ENCODE measurements at regions not wholly inside any gene's neighbourhood (a gene's known extent, or its start where the extent isn't known, plus 50 kb on each side); places are given as distances from the start of the nearest gene placed in this dataset.

DNA sequence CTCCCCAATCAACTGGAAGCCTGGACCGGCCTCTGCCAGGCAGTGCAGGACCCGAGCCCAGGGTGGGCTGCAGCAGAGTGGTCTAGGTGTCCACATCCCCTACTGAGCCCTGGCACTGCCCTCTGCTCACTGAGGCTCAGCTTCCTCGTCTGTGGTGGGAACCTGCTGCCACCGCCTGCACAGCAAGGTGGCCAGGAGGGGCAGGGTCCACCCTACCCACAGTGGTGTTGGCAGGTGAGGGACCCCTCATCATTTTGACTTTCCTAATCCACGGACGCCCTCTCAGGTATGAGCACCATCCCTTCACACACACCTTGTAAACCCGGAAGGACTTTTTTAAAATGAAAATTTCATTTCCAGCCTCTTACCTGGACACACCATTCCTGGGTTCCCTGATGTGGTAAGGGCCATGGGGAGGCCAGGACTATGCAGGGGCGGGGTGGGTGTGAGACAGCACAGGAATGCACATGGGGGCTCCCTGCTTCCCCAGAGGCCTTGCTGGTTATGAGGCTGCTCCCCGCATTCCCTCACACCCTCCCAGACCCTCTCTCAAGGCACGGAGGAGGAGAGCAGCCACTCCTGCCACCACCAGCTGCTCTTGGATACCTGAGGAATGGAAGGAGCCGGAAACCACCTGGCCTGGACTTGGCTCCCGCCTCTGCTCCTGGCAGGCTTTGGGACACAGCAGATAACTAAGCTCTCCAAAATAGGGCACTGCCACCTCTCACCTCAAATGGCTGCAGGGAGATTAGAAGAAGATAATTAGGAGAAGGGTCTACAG lies 185.9 kb upstream of the TPM1 start:
- peak in 2 of 4 donors; percentile 44 to 62 for DNase-seq
- H3K9me3 ChIP-seq = no peaks in the 10 kb centered on the region
- peak; percentile 50 for ATAC-seq
- intact Hi-C loops (cut with DNase I) = no loop called here
- no peak overlapping the region for H3K4me3 ChIP-seq
- peaks cover 48% of the 10 kb centered on the region for H3K4me1 ChIP-seq
- no peaks in the 10 kb centered on the region for H3K36me3 ChIP-seq (replicated peaks in 1 of 2; ENCODE audit: insufficient read depth in 1 of 2, low read depth in 2 of 2)
- no peaks in the 10 kb centered on the region for H3K27me3 ChIP-seq
- 67 to 80% methylated on average over 11 to 12 of the region's 12 CpGs for WGBS, 2 donors
- TF ChIP-seq CTCF (IDR thresholded peaks at IDR 0.05) = no peak
- TF ChIP-seq POLR2A (IDR thresholded peaks at IDR 0.05) = no peak
- peak overlapping the region in 3 of 4 donors; percentile 1 to 52 (median 47) for H3K27ac ChIP-seq

DNA sequence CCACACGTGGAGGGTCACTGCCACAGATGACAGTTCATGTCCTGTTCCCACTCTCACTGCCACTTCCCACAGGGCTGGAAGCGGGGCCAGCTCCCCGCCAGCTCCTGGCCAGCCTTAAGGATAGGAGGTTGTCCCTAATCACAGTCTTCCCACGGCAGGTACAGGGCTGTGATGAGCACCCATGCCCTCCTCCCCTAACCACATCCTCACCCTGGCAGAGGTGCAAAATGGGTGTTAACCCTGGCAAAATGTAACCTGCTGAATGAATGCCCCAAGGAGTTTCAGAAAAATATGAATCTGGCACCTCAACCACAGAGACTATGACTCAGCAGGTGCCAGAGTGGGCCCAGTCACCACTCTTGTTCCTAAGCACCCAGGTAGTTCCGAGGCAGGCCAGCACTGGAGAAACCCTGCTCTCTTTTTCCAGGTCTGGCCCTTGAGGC lies 185.1 kb upstream of the TPM1 start:
- no peaks in the 10 kb centered on the region for H3K36me3 ChIP-seq (replicated peaks in 1 of 2; ENCODE audit: insufficient read depth in 1 of 2, low read depth in 2 of 2)
- 48 to 72% methylated on average over 5 of the region's 5 CpGs for WGBS, 2 donors
- H3K4me3 ChIP-seq = no peak overlapping the region
- intact Hi-C loops (cut with DNase I) = no loop called here
- no peak for TF ChIP-seq POLR2A (IDR thresholded peaks at IDR 0.05)
- ATAC-seq = peak; percentile 78
- DNase-seq = peak in 1 of 4 donors; percentile 51
- peak overlapping the region in 3 of 4 donors; percentile 1 to 52 (median 47) for H3K27ac ChIP-seq
- H3K27me3 ChIP-seq = no peaks in the 10 kb centered on the region
- H3K9me3 ChIP-seq = no peaks in the 10 kb centered on the region
- peaks cover 48% of the 10 kb centered on the region for H3K4me1 ChIP-seq

DNA sequence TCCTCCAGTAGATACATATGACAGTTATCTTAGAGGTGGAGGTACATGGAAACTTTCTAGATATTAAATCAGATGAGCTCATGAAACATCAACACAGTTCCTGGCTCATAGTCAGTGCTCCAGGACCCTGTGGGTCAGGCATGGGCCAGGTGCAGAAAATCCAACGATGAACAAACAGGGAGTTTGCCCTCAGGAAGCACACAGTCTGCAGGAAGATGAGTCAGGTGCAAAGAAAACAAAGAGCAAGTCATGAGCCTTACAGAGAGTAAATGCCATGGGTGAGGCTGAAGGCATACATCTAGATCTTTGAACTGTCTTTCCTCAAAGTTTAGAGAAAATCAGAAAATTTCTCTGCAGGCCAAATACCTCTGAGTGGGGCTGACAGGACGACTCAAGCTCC lies 184.2 kb upstream of the TPM1 start:
- DNase-seq (no peak), ATAC-seq (no peak)
- Histone ChIP-seq H3K36me3 (replicated peaks in 1 of 2; ENCODE audit: insufficient read depth in 1 of 2, low read depth in 2 of 2) (no peaks in the 10 kb centered on the region), H3K27me3 (no peaks in the 10 kb centered on the region), H3K9me3 (no peaks in the 10 kb centered on the region), H3K27ac (no peak overlapping the region), H3K4me1 (peaks cover 40% of the 10 kb centered on the region), H3K4me3 (no peak overlapping the region)
- intact Hi-C loops (cut with DNase I) = no loop called here
- TF ChIP-seq POLR2A (IDR thresholded peaks at IDR 0.05) (no peak), CTCF (IDR thresholded peaks at IDR 0.05) (no peak)
- 73 to 75% methylated on average over 2 of the region's 2 CpGs for WGBS, 2 donors

- no peak overlapping the region for H3K27ac ChIP-seq
- ATAC-seq (no peak), DNase-seq (no peak)
- no peaks in the 10 kb centered on the region for H3K36me3 ChIP-seq (replicated peaks in 1 of 2; ENCODE audit: insufficient read depth in 1 of 2, low read depth in 2 of 2)
- no peak for TF ChIP-seq CTCF (IDR thresholded peaks at IDR 0.05)
- no peak for TF ChIP-seq POLR2A (IDR thresholded peaks at IDR 0.05)
- intact Hi-C loops (cut with DNase I) = no loop called here
- H3K4me3 ChIP-seq = no peak overlapping the region
- no peaks in the 10 kb centered on the region for H3K9me3 ChIP-seq
- H3K27me3 ChIP-seq = no peaks in the 10 kb centered on the region
- H3K4me1 ChIP-seq = peaks cover 10% of the 10 kb centered on the region
- WGBS, 2 donors = 84 to 91% methylated on average over 2 of the region's 2 CpGs
Observed at GRCh38 chr15:62862717-62863116, 179.8 kb upstream of the TPM1 start.

- TF ChIP-seq CTCF (IDR thresholded peaks at IDR 0.05) (no peak), POLR2A (IDR thresholded peaks at IDR 0.05) (no peak)
- no peaks in the 10 kb centered on the region for H3K9me3 ChIP-seq
- 77 to 81% methylated on average over 6 of the region's 6 CpGs for WGBS, 2 donors
- intact Hi-C loops (cut with DNase I) = no loop called here
- no peak for ATAC-seq
- H3K27me3 ChIP-seq = no peaks in the 10 kb centered on the region
- no peak overlapping the region for H3K4me3 ChIP-seq
- no peak overlapping the region for H3K27ac ChIP-seq
- H3K36me3 ChIP-seq (replicated peaks in 1 of 2; ENCODE audit: insufficient read depth in 1 of 2, low read depth in 2 of 2) = no peaks in the 10 kb centered on the region
- H3K4me1 ChIP-seq = no peaks in the 10 kb centered on the region
- DNase-seq = no peak
Observed at GRCh38 chr15:62866366-62866765, 176.2 kb upstream of the TPM1 start.

Data from body of pancreas (tissue), 4 donors.